K562 (cell line): ENCODE measurements at regions not wholly inside any gene's neighbourhood (a gene's known extent, or its start where the extent isn't known, plus 50 kb on each side); places are given as distances from the start of the nearest gene placed in this dataset.
"Not testable (repeated sequence)": the region's sequence is repeated elsewhere in the genome, so short reads cannot be mapped to it uniquely, and the experiment has no call there.

Source experiments
- ATAC-seq: fragments of 200-7000 bp; cut with Tn5 transposase; 3 replicates; pipeline ENCODE4 v1.9.1; 2020; ENCODE audit warnings: moderate library complexity
- BruUV-seq: library from RNA; stranded (reverse); fragments of 400-500 nt; replicated peaks from 2 replicates; lab custom pipeline; 2021; lab: Mats Ljungman, UMichigan
- CTCF ChIA-PET: fragments of 300-600 bp; formaldehyde crosslinking; extraction: SDS; loops from one replicate; lab custom pipeline; 2021; ENCODE audit warnings: low intra/inter-chr PET ratio; lab: Yijun Ruan, JAX
- POLR2A ChIA-PET: fragments of 300-600, 350-650 bp; sonication (Branson Sonifier 250); formaldehyde crosslinking; extraction: SDS; loops from one replicate; lab custom pipeline; 2021; ENCODE audit warnings: antibody characterized with exemption, inconsistent platforms; lab: Yijun Ruan, JAX
- DNase-seq, 4 experiments: peaks; one replicate each; pipeline versions ENCODE4 v3.0.0 to v3.0.0-alpha.2; 2011 to 2018; ENCODE audit warnings: low spot score in 3 of 4, mixed read lengths in 3 of 4; ENCODE audit errors: extremely low read depth in 1 of 4
- FAIRE-seq: peaks from 2 replicates; lab custom pipeline; 2011; peaks lifted over from hg19 to GRCh38; lab: Jason Lieb, UNC
- H2AFZ ChIP-seq: 2 replicates; pipeline ENCODE4 v1.6.0; 2011; ENCODE audit warnings: low read depth, low read length, control low read depth, inconsistent platforms
- H3K27ac ChIP-seq: fragments of 200-600 bp; 3 replicates; pipeline ENCODE4 v1.8.0; 2011; ENCODE audit warnings: low read depth, mild to moderate bottlenecking, control low read depth, inconsistent platforms, low read length, moderate library complexity, mixed read lengths; ENCODE audit errors: extremely low read depth
- H3K27me3 ChIP-seq, 2 experiments: fragments of 300-600 bp in 1 of 2; 2 replicates in 1 of 2; 3 replicates in 1 of 2; pipeline versions ENCODE4 v1.6.0 to v1.8.0; 2011; ENCODE audit warnings: inconsistent platforms in 2 of 2, low read length in 2 of 2, mild to moderate bottlenecking in 1 of 2, mixed read lengths in 1 of 2, moderate library complexity in 1 of 2; ENCODE audit not compliant: control insufficient read depth in 2 of 2, insufficient read depth in 2 of 2
- H3K36me3 ChIP-seq: fragments of 300-600 bp; 3 replicates; pipeline ENCODE4 v1.8.0; 2011; ENCODE audit warnings: mild to moderate bottlenecking, low read length, inconsistent platforms; ENCODE audit not compliant: control insufficient read depth, insufficient read depth
- H3K4me1 ChIP-seq, 2 experiments: fragments of 200-600 bp in 1 of 2; replicated peaks in 1 of 2; 2 replicates in 1 of 2; 3 replicates in 1 of 2; pipeline versions ENCODE4 v1.5.1 to v1.8.0; 2011; ENCODE audit warnings: inconsistent platforms in 2 of 2, low read length in 2 of 2, mild to moderate bottlenecking in 1 of 2, mixed read lengths in 1 of 2, moderate library complexity in 1 of 2; ENCODE audit not compliant: control insufficient read depth in 2 of 2, insufficient read depth in 2 of 2
- H3K4me2 ChIP-seq: 2 replicates; pipeline ENCODE4 v1.6.1; 2011; ENCODE audit warnings: low read length, control low read depth, inconsistent platforms, mixed read lengths; ENCODE audit not compliant: insufficient read depth
- H3K4me3 ChIP-seq: fragments of 200-600 bp; sonication (generic), shearing (Covaris generic); 2 replicates; pipeline ENCODE4 v1.5.1; 2016; ENCODE audit warnings: control low read depth, inconsistent platforms
- H3K79me2 ChIP-seq: fragments of 200-600 bp; 3 replicates; pipeline ENCODE4 v1.8.0; 2011; ENCODE audit warnings: low read length, inconsistent platforms; ENCODE audit not compliant: control insufficient read depth, insufficient read depth
- H3K9ac ChIP-seq, 2 experiments: 2 replicates each; pipeline versions ENCODE4 v1.6.0 to v1.6.1; 2011; ENCODE audit warnings: low read depth in 2 of 2, low read length in 2 of 2, control low read depth in 1 of 2, inconsistent platforms in 1 of 2, mild to moderate bottlenecking in 1 of 2, mixed read lengths in 1 of 2; ENCODE audit not compliant: insufficient read depth in 1 of 2
- H3K9me1 ChIP-seq: one replicate; pipeline ENCODE4 v1.6.0; 2011; ENCODE audit warnings: inconsistent platforms, mild to moderate bottlenecking, low read length, moderate library complexity; ENCODE audit not compliant: control insufficient read depth, insufficient read depth
- H3K9me3 ChIP-seq: replicated peaks from 2 replicates; pipeline ENCODE4 v1.5.1; 2011; ENCODE audit warnings: low read depth, low read length, inconsistent platforms; ENCODE audit not compliant: control insufficient read depth, insufficient read depth
- H4K20me1 ChIP-seq: replicated peaks from 2 replicates; pipeline ENCODE4 v1.6.1; 2011; ENCODE audit warnings: low read length, inconsistent platforms, mixed read lengths; ENCODE audit not compliant: control insufficient read depth, insufficient read depth
- WGBS: fragments of 100-300 bp; shearing (Covaris generic); methylation state at CpG from one replicate; pipeline ENCODE4 v1.1.6; 2016; ENCODE audit warnings: low coverage, mixed read lengths; ENCODE audit not compliant: insufficient coverage; ENCODE audit errors: missing lambda C conversion rate; 5-methylcytosine and 5-hydroxymethylcytosine counted together
- in situ Hi-C: fragments of 300-500 bp; cut with MboI; formaldehyde crosslinking; loops from 4 replicates; pipeline ENCODE4 v1.15.0; 2018; ENCODE audit warnings: inconsistent platforms, mixed read lengths
- intact Hi-C: fragments of 100-400 bp; cut with micrococcal nuclease; formaldehyde crosslinking; loops from 2 replicates; pipeline ENCODE4 v1.14.2; 2022

DNA sequence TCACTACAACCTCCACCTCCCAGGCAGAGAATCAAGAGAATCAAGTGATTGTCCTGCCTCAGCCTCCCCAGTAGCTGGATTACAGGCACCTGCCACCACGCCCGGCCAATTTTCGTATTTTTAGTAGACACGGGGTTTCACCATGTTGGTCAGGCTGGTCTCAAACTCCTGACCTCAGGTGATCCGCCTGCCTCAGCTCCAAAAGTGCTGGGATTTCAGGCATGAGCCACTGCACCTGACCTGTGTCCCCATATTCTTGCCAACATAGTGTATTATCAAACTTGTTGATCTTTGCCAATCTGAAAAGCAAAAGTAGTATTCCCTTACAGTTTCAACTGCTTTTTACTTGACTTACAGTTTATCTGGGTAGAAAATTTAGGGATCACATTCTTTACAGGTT, 101.7 kb downstream of the SPDYE17 start:
- H3K79me2 ChIP-seq, in situ Hi-C loops, POLR2A ChIA-PET, H3K27ac ChIP-seq, BruUV-seq, H3K4me1 ChIP-seq, ATAC-seq, FAIRE-seq, H3K27me3 ChIP-seq, H3K4me2 ChIP-seq, CTCF ChIA-PET, H4K20me1 ChIP-seq, H3K36me3 ChIP-seq, H3K9ac ChIP-seq, H2AFZ ChIP-seq, DNase-seq, H3K4me3 ChIP-seq, intact Hi-C loops, H3K9me3 ChIP-seq, H3K9me1 ChIP-seq: not testable (repeated sequence)
- 0% methylated on average over 5 of the region's 5 CpGs for WGBS

GRCh38 chr7:76928751-76929150, 103.4 kb downstream of the SPDYE17 start:
- intact Hi-C loops, BruUV-seq, DNase-seq, CTCF ChIA-PET, H3K4me3 ChIP-seq, H3K9me1 ChIP-seq, H3K27ac ChIP-seq, H3K9ac ChIP-seq, H3K36me3 ChIP-seq, POLR2A ChIA-PET, H4K20me1 ChIP-seq, H3K79me2 ChIP-seq, H3K9me3 ChIP-seq, in situ Hi-C loops, ATAC-seq, H3K27me3 ChIP-seq, FAIRE-seq, H2AFZ ChIP-seq, H3K4me2 ChIP-seq, H3K4me1 ChIP-seq: not testable (repeated sequence)
- 2% methylated on average over 4 of the region's 4 CpGs for WGBS

DNA sequence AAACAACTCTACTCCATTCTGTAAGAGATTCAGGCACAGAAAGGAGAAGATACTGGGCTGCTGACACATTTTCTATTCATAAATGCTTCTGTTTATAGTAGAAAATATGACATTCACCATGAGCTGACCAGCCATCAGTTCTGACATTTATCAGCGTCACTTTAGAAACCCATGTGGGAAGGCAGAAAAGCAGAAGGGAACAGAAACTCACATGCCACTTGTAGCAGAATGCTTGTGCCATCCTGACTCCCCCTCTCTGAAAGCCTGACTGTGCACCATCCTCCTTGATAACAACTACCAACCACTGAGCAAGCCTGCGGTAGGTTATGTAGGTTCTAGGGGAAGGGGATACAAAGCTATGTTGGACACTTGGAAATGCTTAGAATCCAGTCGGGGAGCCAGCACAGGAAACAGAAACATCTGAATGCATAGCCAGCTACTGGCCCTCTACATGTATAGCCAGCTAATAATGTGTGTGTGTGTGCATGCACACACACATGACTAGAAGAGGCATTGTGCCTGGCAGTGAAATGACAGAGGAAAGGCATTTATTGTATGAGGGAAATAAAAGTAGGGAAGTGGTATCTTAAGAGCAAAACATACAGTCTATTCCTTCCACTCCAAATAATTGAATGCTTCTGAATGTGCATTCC, 104.3 kb downstream of the SPDYE17 start:
- CTCF ChIA-PET, ATAC-seq, H3K9me1 ChIP-seq, BruUV-seq, H3K4me3 ChIP-seq, POLR2A ChIA-PET, H3K4me1 ChIP-seq, H4K20me1 ChIP-seq, H3K27me3 ChIP-seq, H3K9ac ChIP-seq, H2AFZ ChIP-seq, H3K9me3 ChIP-seq, FAIRE-seq, H3K36me3 ChIP-seq, H3K4me2 ChIP-seq, H3K27ac ChIP-seq, DNase-seq, H3K79me2 ChIP-seq, in situ Hi-C loops, intact Hi-C loops: not testable (repeated sequence)
- 0% methylated on average over 2 of the region's 3 CpGs for WGBS

DNA sequence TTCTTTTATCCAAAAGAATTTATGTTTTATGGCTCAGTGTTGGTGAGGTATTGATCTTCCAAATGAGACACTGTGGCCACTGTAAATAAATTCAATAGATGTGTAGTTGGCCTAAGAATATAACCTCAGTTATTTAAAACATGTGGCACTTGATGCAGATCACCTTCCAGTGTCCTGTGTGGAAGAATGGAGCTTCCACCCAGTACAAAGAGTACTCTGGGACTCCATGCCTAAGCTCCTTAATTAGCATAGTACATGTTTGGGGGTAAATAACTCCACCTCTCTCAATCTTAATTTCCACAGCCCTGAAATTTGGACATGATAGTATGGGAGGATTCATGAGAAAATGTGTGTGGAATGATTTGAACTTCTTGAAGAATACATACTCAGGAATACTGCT, 105.7 kb downstream of the SPDYE17 start:
- CTCF ChIA-PET, H3K4me1 ChIP-seq, DNase-seq, H3K27me3 ChIP-seq, FAIRE-seq, H3K27ac ChIP-seq, in situ Hi-C loops, H2AFZ ChIP-seq, H4K20me1 ChIP-seq, H3K36me3 ChIP-seq, H3K4me2 ChIP-seq, H3K79me2 ChIP-seq, H3K4me3 ChIP-seq, ATAC-seq, H3K9me1 ChIP-seq, BruUV-seq, intact Hi-C loops, H3K9me3 ChIP-seq, H3K9ac ChIP-seq, POLR2A ChIA-PET: not testable (repeated sequence)
